Activated CD4-positive, alpha-beta T cell treated with anti-CD3 and anti-CD28 coated beads, Interleukin-2, amount 10 ng/mL, durations not matched to agents 7 days and 5 days (primary cell): ENCODE measurements at regions not wholly inside any gene's neighbourhood (a gene's known extent, or its start where the extent isn't known, plus 50 kb on each side); places are given as distances from the start of the nearest gene placed in this dataset.
"Not testable (repeated sequence)": the region's sequence is repeated elsewhere in the genome, so short reads cannot be mapped to it uniquely, and the experiment has no call there.

Source experiments
- CTCF ChIA-PET: fragments of 350-600 bp; sonication (Branson Sonifier 250); formaldehyde crosslinking; loops from one replicate; lab custom pipeline; 2021; ENCODE audit warnings: antibody characterized with exemption; lab: Charles Lee
- POLR2A ChIA-PET: fragments of 350-600 bp; sonication (Branson Sonifier 250); formaldehyde crosslinking; loops from one replicate; lab custom pipeline; 2021; ENCODE audit warnings: antibody characterized with exemption; lab: Charles Lee
- DNase-seq: peaks from one replicate; pipeline ENCODE4 v3.0.0-alpha.2; 2020
- H3K27ac Mint-ChIP-seq: one replicate; pipeline ENCODE4 v1.8.0; 2021; ENCODE audit warnings: mild to moderate bottlenecking, moderate library complexity, mixed read lengths
- H3K27me3 Mint-ChIP-seq: one replicate; pipeline ENCODE4 v1.8.0; 2021; ENCODE audit warnings: mixed read lengths
- H3K36me3 Mint-ChIP-seq: one replicate; pipeline ENCODE4 v1.8.0; 2021; ENCODE audit warnings: low read depth, mixed read lengths
- H3K4me1 Mint-ChIP-seq: one replicate; pipeline ENCODE4 v1.8.0; 2021; ENCODE audit warnings: mixed read lengths
- H3K4me3 Mint-ChIP-seq: one replicate; pipeline ENCODE4 v1.8.0; 2021; ENCODE audit warnings: mild to moderate bottlenecking, moderate library complexity, mixed read lengths
- H3K9me3 Mint-ChIP-seq: one replicate; pipeline ENCODE4 v1.8.0; 2021; ENCODE audit warnings: mixed read lengths

DNA sequence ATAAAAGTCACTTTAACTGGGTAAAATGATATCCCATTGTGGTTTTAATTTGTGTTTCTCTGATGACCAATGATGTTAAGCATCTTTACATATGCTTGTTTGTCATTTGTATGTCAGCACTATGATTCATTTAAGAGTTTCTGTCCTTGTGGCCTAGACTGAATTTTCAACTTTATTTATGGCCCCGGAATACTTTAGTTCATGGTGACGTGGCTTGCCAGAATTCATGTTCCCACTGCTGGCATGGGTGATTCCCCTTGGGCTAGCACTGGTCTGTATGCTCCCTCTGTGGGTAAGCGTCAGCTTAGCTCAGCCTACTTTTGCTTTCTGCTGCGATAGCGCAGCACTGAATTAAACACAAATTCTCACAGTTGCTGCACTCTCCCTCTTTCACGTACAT is 436.3 kb upstream of the SGO1 start:
- Mint-ChIP-seq H3K4me3 (no peak overlapping the region), H3K4me1 (no peaks in the 10 kb centered on the region), H3K27ac (no peak overlapping the region), H3K9me3 (peaks cover 19% of the 10 kb centered on the region), H3K27me3 (no peaks in the 10 kb centered on the region), H3K36me3 (no peaks in the 10 kb centered on the region)
- POLR2A ChIA-PET, result no interaction called here
- no peak for DNase-seq
- CTCF ChIA-PET, result no interaction called here

DNA sequence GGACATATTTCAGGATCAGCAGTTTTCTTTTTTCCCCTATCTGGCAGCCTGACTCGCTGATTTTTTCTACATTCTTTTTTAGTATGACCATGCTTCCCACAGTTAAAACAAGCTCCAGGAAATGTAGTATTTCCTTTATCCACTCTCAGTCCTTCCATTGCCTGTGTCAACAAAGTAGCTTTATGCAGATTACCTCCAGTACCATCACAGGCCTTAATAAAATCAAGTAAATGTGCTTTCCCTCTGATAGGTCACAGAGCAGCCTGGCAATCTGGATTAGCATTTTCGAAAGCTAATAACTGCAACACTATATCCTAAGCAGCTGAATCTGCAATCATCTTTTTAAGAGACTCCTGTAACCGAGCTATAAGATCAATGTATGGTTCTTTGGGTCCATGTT is 432.6 kb upstream of the SGO1 start:
- POLR2A ChIA-PET, H3K27ac Mint-ChIP-seq, H3K27me3 Mint-ChIP-seq, H3K36me3 Mint-ChIP-seq, H3K4me1 Mint-ChIP-seq, H3K4me3 Mint-ChIP-seq, CTCF ChIA-PET, DNase-seq: not testable (repeated sequence)
- H3K9me3 Mint-ChIP-seq, result peaks cover 27% of the 10 kb centered on the region

DNA sequence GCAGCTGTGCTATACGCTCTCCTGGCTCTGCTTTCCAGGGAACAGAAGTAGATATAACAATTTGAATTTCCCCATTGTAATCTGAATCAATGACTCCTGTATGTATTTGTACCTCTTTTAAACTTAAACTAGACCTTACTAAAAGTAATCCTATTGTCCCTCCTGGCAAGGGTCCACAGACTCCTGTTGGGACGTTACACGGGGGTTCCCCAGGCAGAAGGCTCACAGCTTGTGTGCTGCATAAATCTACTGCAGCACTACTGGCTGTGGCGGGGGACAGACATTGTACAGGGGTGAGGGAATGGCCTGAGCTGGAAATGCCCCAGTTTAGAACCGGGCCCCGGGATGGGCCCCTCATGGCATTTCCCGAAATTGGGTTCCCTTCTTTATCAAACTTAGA is 432.2 kb upstream of the SGO1 start:
- POLR2A ChIA-PET, DNase-seq, CTCF ChIA-PET, H3K27me3 Mint-ChIP-seq, H3K27ac Mint-ChIP-seq, H3K36me3 Mint-ChIP-seq, H3K4me1 Mint-ChIP-seq, H3K4me3 Mint-ChIP-seq: not testable (repeated sequence)
- peaks cover 27% of the 10 kb centered on the region for H3K9me3 Mint-ChIP-seq

DNA sequence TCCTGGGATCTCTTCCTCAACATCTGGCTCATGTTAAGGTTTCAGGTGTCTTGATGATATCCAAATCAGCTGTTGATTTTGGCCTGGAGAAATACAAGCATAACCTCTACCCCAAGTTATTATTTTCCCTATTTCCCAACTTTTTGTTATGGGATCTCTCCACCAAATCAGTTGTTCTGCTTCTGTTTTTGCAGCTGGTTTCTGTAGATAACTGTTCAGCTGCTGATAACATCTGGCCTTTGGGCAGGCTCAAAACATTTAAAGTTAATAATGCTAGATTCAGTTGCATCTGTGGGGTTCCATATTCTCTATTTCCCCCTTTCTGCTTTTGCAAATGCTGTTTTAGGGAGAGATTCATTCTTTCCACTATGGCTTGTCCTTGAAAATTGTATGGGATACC is 430.0 kb upstream of the SGO1 start:
- CTCF ChIA-PET, DNase-seq, H3K27me3 Mint-ChIP-seq, H3K36me3 Mint-ChIP-seq, H3K4me1 Mint-ChIP-seq, H3K4me3 Mint-ChIP-seq, H3K27ac Mint-ChIP-seq, POLR2A ChIA-PET: not testable (repeated sequence)
- H3K9me3 Mint-ChIP-seq, result peaks cover 28% of the 10 kb centered on the region

DNA sequence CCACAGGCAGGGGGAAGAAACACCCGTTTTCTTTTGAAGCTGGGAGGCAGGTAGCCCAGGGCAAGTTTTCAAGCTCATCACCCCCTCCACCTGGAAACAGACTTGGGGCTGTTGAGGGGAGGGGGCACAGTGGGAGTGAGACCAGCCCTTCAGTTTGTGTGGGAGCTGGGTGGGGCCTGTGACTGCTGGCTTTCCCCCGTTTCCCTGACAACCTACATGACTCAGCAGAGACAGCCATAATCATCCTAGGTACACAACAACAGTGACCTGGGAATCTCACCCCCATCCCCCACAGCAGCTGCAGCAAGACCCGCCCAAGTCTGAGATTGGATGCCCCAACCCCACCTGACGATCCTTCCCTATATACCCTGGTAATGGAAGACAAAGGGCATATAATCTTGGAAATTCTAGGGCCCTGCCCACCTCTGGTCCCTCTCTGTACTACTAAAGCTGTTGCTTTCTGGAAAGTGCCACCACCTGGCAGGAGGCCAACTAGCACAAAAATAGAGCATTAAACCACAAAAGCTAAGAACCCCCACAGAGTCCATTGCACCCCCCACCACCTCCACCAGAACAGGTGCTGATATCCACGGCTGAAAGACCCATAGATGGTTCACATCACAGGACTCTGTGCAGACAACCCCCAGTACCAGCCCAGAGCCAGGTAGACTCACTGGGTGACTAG is 422.2 kb upstream of the SGO1 start:
- no peaks in the 10 kb centered on the region for H3K4me1 Mint-ChIP-seq
- H3K4me3 Mint-ChIP-seq, result no peak overlapping the region
- no peaks in the 10 kb centered on the region for H3K27me3 Mint-ChIP-seq
- peaks cover 34% of the 10 kb centered on the region for H3K9me3 Mint-ChIP-seq
- no peak for DNase-seq
- ChIA-PET POLR2A (no interaction called here), CTCF (no interaction called here)
- no peaks in the 10 kb centered on the region for H3K36me3 Mint-ChIP-seq
- no peak overlapping the region for H3K27ac Mint-ChIP-seq

DNA sequence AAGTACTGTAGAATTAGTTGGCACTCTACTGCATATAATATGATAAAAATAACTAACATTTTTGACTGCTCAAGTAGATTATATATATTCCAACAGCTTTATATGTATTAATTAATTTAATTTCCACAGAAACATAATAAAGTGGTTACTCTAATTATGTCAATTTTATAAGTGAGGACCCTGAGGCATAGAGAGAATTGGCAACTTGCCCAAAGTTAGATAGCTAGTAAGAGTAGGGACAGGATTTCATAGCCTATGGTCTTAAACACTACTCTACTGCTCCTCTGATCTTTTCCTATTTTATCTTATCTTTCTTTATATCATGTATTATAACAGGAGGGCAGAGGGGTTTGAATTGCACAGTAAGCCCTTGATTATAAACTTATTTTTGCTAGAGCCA is 418.7 kb upstream of the SGO1 start:
- Mint-ChIP-seq H3K27me3 (no peaks in the 10 kb centered on the region), H3K27ac (no peak overlapping the region), H3K9me3 (peaks cover 33% of the 10 kb centered on the region), H3K4me3 (no peak overlapping the region), H3K36me3 (no peaks in the 10 kb centered on the region), H3K4me1 (no peaks in the 10 kb centered on the region)
- ChIA-PET POLR2A (no interaction called here), CTCF (no interaction called here)
- no peak for DNase-seq

DNA sequence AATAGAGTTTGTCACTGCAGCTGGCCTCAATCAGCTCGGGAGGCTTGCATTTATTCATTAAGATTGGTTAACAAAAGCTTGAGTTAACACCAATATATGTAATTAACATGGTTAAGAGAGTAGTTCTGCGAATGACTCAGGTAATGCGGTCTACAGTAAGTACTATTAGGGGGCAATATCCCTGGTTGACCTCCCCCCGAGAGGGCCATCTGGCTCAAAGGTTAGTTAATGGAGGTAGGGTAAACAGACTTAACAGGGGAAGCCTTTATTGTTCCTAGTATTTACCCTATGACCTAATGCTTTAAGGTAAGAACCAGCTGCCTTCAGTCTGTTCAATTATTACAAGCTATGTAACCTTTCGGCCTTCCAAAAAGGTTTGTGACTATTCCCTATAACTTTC is 403.3 kb upstream of the SGO1 start:
- ChIA-PET POLR2A (no interaction called here), CTCF (interaction anchor here (0.7 kb wide), 1 partner anchor 1138 kb away, joined by 3 read pairs; no protein-coding TSS in a partner anchor)
- Mint-ChIP-seq H3K36me3 (no peaks in the 10 kb centered on the region), H3K9me3 (peaks cover 6% of the 10 kb centered on the region), H3K4me3 (no peak overlapping the region), H3K4me1 (no peaks in the 10 kb centered on the region), H3K27ac (no peak overlapping the region), H3K27me3 (no peaks in the 10 kb centered on the region)
- no peak for DNase-seq

DNA sequence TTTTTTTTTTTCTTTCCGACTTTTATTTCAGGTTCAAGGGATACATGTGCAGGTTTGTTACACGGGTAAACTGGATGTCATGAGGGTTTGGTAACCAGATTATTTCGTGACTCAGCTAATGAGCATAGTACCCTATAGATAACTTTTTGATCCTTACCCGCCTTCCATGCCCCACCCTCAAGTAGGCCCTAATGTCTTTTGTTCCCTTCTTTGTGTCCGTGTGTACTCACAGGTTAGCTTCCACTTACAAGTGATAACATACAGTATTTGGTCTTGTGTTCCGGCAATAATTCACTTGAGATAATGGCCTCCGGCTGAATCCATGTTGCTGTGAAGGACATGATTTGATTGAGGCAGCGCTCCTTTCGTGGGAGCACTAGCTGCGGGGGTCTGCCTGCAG is 402.8 kb upstream of the SGO1 start:
- no peaks in the 10 kb centered on the region for H3K27me3 Mint-ChIP-seq
- H3K4me1 Mint-ChIP-seq, result no peaks in the 10 kb centered on the region
- ChIA-PET CTCF (no interaction called here), POLR2A (no interaction called here)
- no peak overlapping the region for H3K4me3 Mint-ChIP-seq
- DNase-seq, result no peak
- no peak overlapping the region for H3K27ac Mint-ChIP-seq
- peaks cover 6% of the 10 kb centered on the region for H3K9me3 Mint-ChIP-seq
- H3K36me3 Mint-ChIP-seq, result no peaks in the 10 kb centered on the region

DNA sequence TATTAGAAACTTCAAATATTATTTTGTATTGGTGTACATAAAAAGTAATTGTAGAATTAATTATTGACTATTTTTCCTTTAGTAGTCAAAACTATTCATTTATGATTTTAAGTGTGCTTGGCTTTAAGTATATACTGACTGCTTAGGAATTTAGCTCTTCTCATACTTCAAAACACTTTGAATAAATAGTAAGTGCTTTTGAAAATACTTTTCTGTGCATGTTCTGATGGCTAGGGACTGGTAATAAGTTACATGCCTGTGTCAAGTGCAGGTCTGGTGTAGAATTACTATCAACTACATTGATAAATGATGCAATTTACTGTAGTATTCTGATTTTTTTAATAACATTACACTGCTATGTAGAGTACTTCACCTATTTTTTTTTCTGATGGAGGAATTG is 397.6 kb upstream of the SGO1 start:
- DNase-seq, result no peak
- no peak overlapping the region for H3K4me3 Mint-ChIP-seq
- no peaks in the 10 kb centered on the region for H3K9me3 Mint-ChIP-seq
- ChIA-PET CTCF (no interaction called here), POLR2A (no interaction called here)
- no peak overlapping the region for H3K27ac Mint-ChIP-seq
- H3K27me3 Mint-ChIP-seq, result no peaks in the 10 kb centered on the region
- no peaks in the 10 kb centered on the region for H3K4me1 Mint-ChIP-seq
- no peaks in the 10 kb centered on the region for H3K36me3 Mint-ChIP-seq

DNA sequence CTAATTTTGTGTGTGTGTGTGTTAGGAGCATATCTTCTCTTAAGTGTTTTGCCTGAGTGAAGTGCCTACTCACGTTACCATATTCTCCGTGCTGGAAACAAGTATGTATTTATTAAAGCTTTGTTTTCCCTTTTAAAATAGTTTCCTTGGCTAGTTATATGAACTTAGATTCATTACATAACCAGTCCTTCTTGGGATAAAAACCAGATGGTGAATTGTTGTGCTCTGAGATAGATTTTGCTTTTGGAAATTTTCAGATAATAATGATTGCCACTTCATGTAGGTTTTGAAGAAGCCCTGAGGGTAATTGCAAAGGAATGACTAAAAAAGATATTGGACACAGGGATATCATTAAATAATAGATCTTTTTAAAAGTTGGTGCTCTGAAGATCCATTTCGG is 390.2 kb upstream of the SGO1 start:
- H3K9me3 Mint-ChIP-seq, result no peaks in the 10 kb centered on the region
- CTCF ChIA-PET, result interaction anchor here (1.0 kb wide), 1 partner anchor 279 kb away, joined by 3 read pairs; no protein-coding TSS in a partner anchor
- no peaks in the 10 kb centered on the region for H3K4me1 Mint-ChIP-seq
- H3K27me3 Mint-ChIP-seq, result no peaks in the 10 kb centered on the region
- no peak overlapping the region for H3K27ac Mint-ChIP-seq
- no peak for DNase-seq
- POLR2A ChIA-PET, result no interaction called here
- H3K36me3 Mint-ChIP-seq, result no peaks in the 10 kb centered on the region
- no peak overlapping the region for H3K4me3 Mint-ChIP-seq

DNA sequence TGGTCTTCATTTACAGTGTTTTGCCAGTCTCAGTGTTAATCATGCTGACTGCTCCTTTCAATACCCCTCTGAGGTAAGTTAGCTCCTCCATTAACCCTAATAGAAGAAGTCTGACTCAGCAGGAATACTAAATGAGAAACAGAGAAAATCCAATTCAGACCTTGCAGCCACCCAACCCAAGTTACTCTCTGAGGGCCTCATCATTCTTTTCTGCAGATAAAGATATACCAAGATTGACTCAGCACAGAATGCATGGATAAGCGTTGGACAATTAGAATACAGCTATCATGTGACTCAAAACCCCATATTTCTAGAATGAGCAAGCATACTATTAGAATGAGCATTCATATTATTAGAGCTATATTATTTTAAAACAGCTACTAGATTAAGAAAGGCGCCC is 389.1 kb upstream of the SGO1 start:
- no peaks in the 10 kb centered on the region for H3K4me1 Mint-ChIP-seq
- no peaks in the 10 kb centered on the region for H3K36me3 Mint-ChIP-seq
- ChIA-PET CTCF (no interaction called here), POLR2A (no interaction called here)
- no peaks in the 10 kb centered on the region for H3K9me3 Mint-ChIP-seq
- no peak overlapping the region for H3K27ac Mint-ChIP-seq
- no peak for DNase-seq
- H3K4me3 Mint-ChIP-seq, result no peak overlapping the region
- no peaks in the 10 kb centered on the region for H3K27me3 Mint-ChIP-seq

DNA sequence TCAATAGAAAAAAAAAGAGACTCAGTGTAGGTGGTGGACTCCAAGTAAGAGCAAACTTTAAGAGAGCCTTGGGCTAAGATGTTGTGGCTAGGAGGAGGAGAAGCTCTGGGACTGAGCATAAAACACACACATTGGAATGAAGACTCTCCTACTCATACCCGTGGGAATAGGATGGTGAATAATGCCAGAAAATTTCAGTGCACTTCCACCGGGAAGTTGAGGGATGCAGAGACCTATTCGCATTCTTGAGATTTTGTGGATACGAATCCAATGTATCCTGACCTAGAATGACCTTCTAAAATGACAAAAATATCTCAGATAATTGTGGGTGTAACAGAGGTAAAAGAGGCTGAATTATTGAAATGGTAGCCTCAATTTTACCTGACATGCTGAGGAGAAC is 388.7 kb upstream of the SGO1 start:
- ChIA-PET POLR2A (no interaction called here), CTCF (no interaction called here)
- Mint-ChIP-seq H3K27ac (no peak overlapping the region), H3K9me3 (no peaks in the 10 kb centered on the region), H3K36me3 (no peaks in the 10 kb centered on the region), H3K27me3 (no peaks in the 10 kb centered on the region), H3K4me3 (no peak overlapping the region), H3K4me1 (no peaks in the 10 kb centered on the region)
- no peak for DNase-seq

DNA sequence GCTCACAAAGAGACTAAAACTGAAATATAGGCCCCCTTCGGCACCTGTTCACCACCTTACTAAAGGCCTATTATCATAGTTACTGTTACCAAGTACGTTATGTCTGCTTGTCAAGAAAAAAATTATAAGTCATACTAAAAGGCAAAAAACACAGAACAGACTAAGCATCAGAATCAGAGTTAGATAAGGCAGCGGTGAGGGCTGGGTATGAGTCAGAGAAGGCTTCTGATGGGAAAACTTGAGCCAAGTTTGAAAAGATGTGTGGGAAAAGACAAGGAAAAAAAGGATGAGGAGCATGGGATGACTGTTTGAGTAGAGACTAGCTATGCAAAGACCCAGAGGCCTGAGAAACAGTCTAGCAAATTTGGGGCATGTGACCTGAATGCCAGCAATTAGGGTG is 387.2 kb upstream of the SGO1 start:
- H3K9me3 Mint-ChIP-seq, result no peaks in the 10 kb centered on the region
- DNase-seq, result no peak
- no peak overlapping the region for H3K4me3 Mint-ChIP-seq
- no peaks in the 10 kb centered on the region for H3K36me3 Mint-ChIP-seq
- H3K4me1 Mint-ChIP-seq, result no peaks in the 10 kb centered on the region
- no peaks in the 10 kb centered on the region for H3K27me3 Mint-ChIP-seq
- no peak overlapping the region for H3K27ac Mint-ChIP-seq
- ChIA-PET CTCF (no interaction called here), POLR2A (no interaction called here)

DNA sequence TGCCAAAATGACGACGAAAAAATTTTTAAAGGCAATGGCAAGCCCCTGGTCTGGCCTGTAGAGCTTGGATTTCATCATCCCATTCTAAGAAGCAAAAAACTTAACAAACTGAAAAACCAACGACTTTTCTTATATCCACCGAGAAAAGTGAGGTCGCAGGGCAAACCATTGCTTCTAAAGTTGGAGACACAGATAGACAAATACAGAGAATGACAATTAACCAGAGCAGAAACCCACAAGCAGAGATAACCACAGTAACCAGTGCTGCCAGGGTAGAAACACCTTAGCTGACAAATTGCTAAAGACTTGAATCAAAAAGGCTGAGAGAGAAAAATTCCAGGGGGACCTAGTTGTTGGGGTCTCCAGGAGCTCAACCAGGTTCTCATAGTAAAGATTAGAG is 386.5 kb upstream of the SGO1 start:
- ChIA-PET CTCF (no interaction called here), POLR2A (no interaction called here)
- no peak for DNase-seq
- no peak overlapping the region for H3K27ac Mint-ChIP-seq
- H3K4me1 Mint-ChIP-seq, result no peaks in the 10 kb centered on the region
- H3K36me3 Mint-ChIP-seq, result no peaks in the 10 kb centered on the region
- H3K4me3 Mint-ChIP-seq, result no peak overlapping the region
- no peaks in the 10 kb centered on the region for H3K9me3 Mint-ChIP-seq
- H3K27me3 Mint-ChIP-seq, result no peaks in the 10 kb centered on the region
